ENCODE measurements at regions not wholly inside any gene's neighbourhood (a gene's known extent, or its start where the extent isn't known, plus 50 kb on each side); places are given as distances from the start of the nearest gene placed in this dataset.

- Histone ChIP-seq H3K27ac (no peak overlapping the region), H3K27me3 (no peaks in the 10 kb centered on the region), H3K4me1 (peaks cover 10% of the 10 kb centered on the region), H3K9me3 (no peaks in the 10 kb centered on the region), H3K4me3 (no peak overlapping the region), H3K36me3 (replicated peaks in 1 of 2; ENCODE audit: insufficient read depth in 1 of 2, low read depth in 2 of 2) (no peaks in the 10 kb centered on the region)
- WGBS, 2 donors = 46 to 59% methylated on average over 2 of the region's 2 CpGs
- intact Hi-C loops (cut with DNase I) = no loop called here
- ATAC-seq = no peak
- TF ChIP-seq POLR2A (IDR thresholded peaks at IDR 0.05) (no peak), CTCF (IDR thresholded peaks at IDR 0.05) (no peak)
- no peak for DNase-seq
Measured at GRCh38 chr12:107244584-107244983, 151.2 kb upstream of the CRY1 start.

- Histone ChIP-seq H3K27ac (no peak overlapping the region), H3K9me3 (no peaks in the 10 kb centered on the region), H3K36me3 (replicated peaks in 1 of 2; ENCODE audit: insufficient read depth in 1 of 2, low read depth in 2 of 2) (no peaks in the 10 kb centered on the region), H3K4me1 (peaks cover 10% of the 10 kb centered on the region), H3K4me3 (no peak overlapping the region), H3K27me3 (no peaks in the 10 kb centered on the region)
- 53 to 55% methylated on average over 1 of the region's 1 CpG for WGBS, 2 donors
- DNase-seq = no peak
- TF ChIP-seq CTCF (IDR thresholded peaks at IDR 0.05) (no peak), POLR2A (IDR thresholded peaks at IDR 0.05) (no peak)
- no peak for ATAC-seq
- intact Hi-C loops (cut with DNase I) = no loop called here
Measured at GRCh38 chr12:107247650-107248049, 154.3 kb upstream of the CRY1 start.

GRCh38 chr12:107248187-107248586, 154.8 kb upstream of the CRY1 start:
- Histone ChIP-seq H3K27ac (no peak overlapping the region), H3K27me3 (no peaks in the 10 kb centered on the region)
- intact Hi-C loops (cut with DNase I) = no loop called here

GRCh38 chr12:107251288-107251687, 157.9 kb upstream of the CRY1 start:
- Histone ChIP-seq H3K27ac (no peak overlapping the region), H3K9me3 (no peaks in the 10 kb centered on the region), H3K36me3 (replicated peaks in 1 of 2; ENCODE audit: insufficient read depth in 1 of 2, low read depth in 2 of 2) (no peaks in the 10 kb centered on the region), H3K4me1 (no peaks in the 10 kb centered on the region), H3K4me3 (no peak overlapping the region), H3K27me3 (no peaks in the 10 kb centered on the region)
- DNase-seq = no peak
- intact Hi-C loops (cut with DNase I) = no loop called here
- ATAC-seq = no peak
- 61 to 62% methylated on average over 6 of the region's 6 CpGs for WGBS, 2 donors
- TF ChIP-seq CTCF (IDR thresholded peaks at IDR 0.05) = no peak
- no peak for TF ChIP-seq POLR2A (IDR thresholded peaks at IDR 0.05)

More at GRCh38 chr12:107248187-107248586, 154.8 kb upstream of the CRY1 start:
- Histone ChIP-seq H3K4me1 (peaks cover 6% of the 10 kb centered on the region), H3K36me3 (replicated peaks in 1 of 2; ENCODE audit: insufficient read depth in 1 of 2, low read depth in 2 of 2) (no peaks in the 10 kb centered on the region), H3K9me3 (no peaks in the 10 kb centered on the region), H3K4me3 (no peak overlapping the region)
- ATAC-seq = no peak
- DNase-seq = no peak
- no peak for TF ChIP-seq CTCF (IDR thresholded peaks at IDR 0.05)
- TF ChIP-seq POLR2A (IDR thresholded peaks at IDR 0.05) = no peak

- intact Hi-C loops (cut with DNase I) = no loop called here
- WGBS, 2 donors = 70 to 83% methylated on average over 1 of the region's 1 CpG
- TF ChIP-seq POLR2A (IDR thresholded peaks at IDR 0.05) (no peak), CTCF (IDR thresholded peaks at IDR 0.05) (no peak)
Measured at GRCh38 chr12:107253361-107253760, 160.0 kb upstream of the CRY1 start.

More at GRCh38 chr12:107253361-107253760, 160.0 kb upstream of the CRY1 start:
- no peaks in the 10 kb centered on the region for H3K9me3 ChIP-seq
- H3K36me3 ChIP-seq (replicated peaks in 1 of 2; ENCODE audit: insufficient read depth in 1 of 2, low read depth in 2 of 2) = no peaks in the 10 kb centered on the region
- no peak overlapping the region for H3K27ac ChIP-seq
- no peak for ATAC-seq
- no peaks in the 10 kb centered on the region for H3K4me1 ChIP-seq
- DNase-seq = no peak
- H3K27me3 ChIP-seq = no peaks in the 10 kb centered on the region
- H3K4me3 ChIP-seq = no peak overlapping the region

Measured in body of pancreas (tissue), 4 donors.